Endothelial cell of umbilical vein (primary cell): ENCODE measurements at regions not wholly inside any gene's neighbourhood (a gene's known extent, or its start where the extent isn't known, plus 50 kb on each side); places are given as distances from the start of the nearest gene placed in this dataset.

Experiments
- BruUV-seq: library from RNA; stranded (reverse); fragments of 400-500 nt; replicated peaks from 2 replicates; lab custom pipeline; 2021; lab: Mats Ljungman, UMichigan
- CTCF ChIA-PET: fragments of 300-600, 350-600 bp; sonication (Branson Sonifier 250); formaldehyde crosslinking; loops from one replicate; lab custom pipeline; 2021; ENCODE audit warnings: antibody characterized with exemption, inconsistent platforms; lab: Charles Lee
- POLR2A ChIA-PET: fragments of 300-600, 350-600 bp; sonication (Branson Sonifier 250); formaldehyde crosslinking; loops from one replicate; lab custom pipeline; 2021; ENCODE audit warnings: antibody characterized with exemption, inconsistent platforms; lab: Charles Lee
- DNase-seq: peaks from one replicate; pipeline ENCODE4 v3.0.0-alpha.2; 2011; ENCODE audit warnings: low read depth, low spot score
- FAIRE-seq: peaks from 2 replicates; lab custom pipeline; 2011; peaks lifted over from hg19 to GRCh38; lab: Jason Lieb, UNC
- H2AFZ ChIP-seq: 2 replicates; pipeline ENCODE4 v1.6.0; 2012; ENCODE audit warnings: low read depth, low read length, control low read depth, inconsistent platforms
- H3K27ac ChIP-seq: 2 replicates; pipeline ENCODE4 v1.5.1; 2011; ENCODE audit warnings: low read depth, mild to moderate bottlenecking, control low read depth, low read length, moderate library complexity; ENCODE audit not compliant: insufficient read depth
- H3K27me3 ChIP-seq, 2 experiments: 2 replicates each; pipeline versions ENCODE4 v1.6.0 to v1.6.1; 2011; ENCODE audit warnings: low read length in 2 of 2, mixed read lengths in 1 of 2; ENCODE audit not compliant: control insufficient read depth in 2 of 2, insufficient read depth in 2 of 2
- H3K36me3 ChIP-seq, 2 experiments: 2 replicates in 1 of 2; 3 replicates in 1 of 2; pipeline ENCODE4 v1.5.1; 2011; ENCODE audit warnings: low read length in 2 of 2, mild to moderate bottlenecking in 1 of 2, moderate library complexity in 1 of 2; ENCODE audit not compliant: control insufficient read depth in 2 of 2, insufficient read depth in 2 of 2; ENCODE audit errors: extremely low read depth in 1 of 2
- H3K4me1 ChIP-seq: 3 replicates; pipeline ENCODE4 v1.5.1; 2011; ENCODE audit warnings: mild to moderate bottlenecking, low read length; ENCODE audit not compliant: control insufficient read depth, insufficient read depth; ENCODE audit errors: extremely low read depth
- H3K4me2 ChIP-seq: 2 replicates; pipeline ENCODE4 v1.6.1; 2011; ENCODE audit warnings: low read length, control low read depth, mixed read lengths; ENCODE audit not compliant: insufficient read depth
- H3K4me3 ChIP-seq, 3 experiments: fragments of 200-600 bp in 1 of 3; sonication (generic), shearing (Covaris generic) in 1 of 3; replicated peaks in 1 of 3; 2 replicates each; pipeline ENCODE4 v1.5.1; 2011 to 2016; ENCODE audit warnings: control low read depth in 3 of 3, low read length in 3 of 3, mild to moderate bottlenecking in 2 of 3, inconsistent platforms in 1 of 3, low read depth in 1 of 3, moderate library complexity in 1 of 3; ENCODE audit not compliant: insufficient read depth in 1 of 3
- H3K79me2 ChIP-seq: 2 replicates; pipeline ENCODE4 v1.6.0; 2012; ENCODE audit warnings: low read length, inconsistent platforms; ENCODE audit not compliant: control insufficient read depth, insufficient read depth
- H3K9ac ChIP-seq: replicated peaks from 2 replicates; pipeline ENCODE3; 2011; ENCODE audit warnings: low read length, control low read depth; ENCODE audit not compliant: insufficient read depth; ENCODE audit errors: extremely low read depth
- H3K9me1 ChIP-seq: replicated peaks from 3 replicates; pipeline ENCODE4 v1.6.0; 2011; ENCODE audit warnings: mild to moderate bottlenecking, low read length; ENCODE audit not compliant: control insufficient read depth, insufficient read depth; ENCODE audit errors: extremely low read depth
- H3K9me3 ChIP-seq: replicated peaks from 2 replicates; pipeline ENCODE4 v1.5.1; 2012; ENCODE audit warnings: low read length, inconsistent platforms; ENCODE audit not compliant: control insufficient read depth, insufficient read depth
- H4K20me1 ChIP-seq: replicated peaks from 2 replicates; pipeline ENCODE3; 2011; ENCODE audit warnings: mild to moderate bottlenecking, low read length; ENCODE audit not compliant: control insufficient read depth, insufficient read depth; ENCODE audit errors: extremely low read depth
- EZH2 ChIP-seq: IDR thresholded peaks from 2 replicates; pipeline ENCODE4 v1.6.1; 2012; ENCODE audit warnings: borderline replicate concordance, low read depth, mild to moderate bottlenecking, moderate library complexity, low read length, inconsistent platforms; ENCODE audit not compliant: severe bottlenecking
- FOS ChIP-seq: IDR thresholded peaks from 2 replicates; pipeline ENCODE4 v1.6.1; 2011; ENCODE audit warnings: mild to moderate bottlenecking, low read length, moderate library complexity, borderline replicate concordance; ENCODE audit not compliant: insufficient read depth
- GATA2 ChIP-seq: IDR thresholded peaks from 2 replicates; pipeline ENCODE4 v1.7.0; 2011; ENCODE audit warnings: low read depth, mild to moderate bottlenecking, moderate library complexity, mixed read lengths, low read length; ENCODE audit not compliant: insufficient read length, insufficient read depth
- JUN ChIP-seq: IDR thresholded peaks from 2 replicates; pipeline ENCODE4 v1.6.1; 2011; ENCODE audit warnings: borderline replicate concordance, low read depth; ENCODE audit not compliant: insufficient read length, insufficient read depth
- MAX ChIP-seq: IDR thresholded peaks from 2 replicates; pipeline ENCODE4 v1.6.1; 2011; ENCODE audit not compliant: insufficient read depth, insufficient read length
- MYC ChIP-seq: IDR thresholded peaks from one replicate; pipeline ENCODE4 v1.6.1; 2011; ENCODE audit warnings: mild to moderate bottlenecking, low read depth, low read length
- POLR2A ChIP-seq: IDR thresholded peaks from 2 replicates; pipeline ENCODE4 v1.6.1; 2012; ENCODE audit warnings: low read depth, mild to moderate bottlenecking, control low read depth, low read length
- POLR2AphosphoS5 ChIP-seq: IDR thresholded peaks from 2 replicates; pipeline ENCODE4 v1.6.1; 2012; ENCODE audit warnings: low read depth, mild to moderate bottlenecking, control low read depth, low read length, moderate library complexity; ENCODE audit not compliant: insufficient read depth
- dilution Hi-C: fragments of 300-500 bp; cut with MboI; formaldehyde crosslinking; loops from one replicate; pipeline ENCODE4 v1.15.0; 2019; ENCODE audit warnings: low sequenced_read_pairs; ENCODE audit not compliant: extremely low pct_ligation_motif_present
- intact Hi-C: fragments of 100-400 bp; cut with micrococcal nuclease; formaldehyde crosslinking; loops from one replicate; pipeline ENCODE4 v1.10.0; 2022
- TF ChIP-seq, protein P1 (sequence below), 2 donors: IDR thresholded peaks; 1 replicate in 1 of 2; 2 replicates in 1 of 2; pipeline ENCODE4 v1.5.1; 2011; ENCODE audit warnings: low read length in 2 of 2, mild to moderate bottlenecking in 2 of 2, moderate library complexity in 2 of 2, control low read depth in 1 of 2, inconsistent platforms in 1 of 2, low read depth in 1 of 2; ENCODE audit not compliant: insufficient read depth in 1 of 2; ENCODE audit errors: extremely low read depth in 1 of 2

- dilution Hi-C loops, result no loop called here
- H2AFZ ChIP-seq, result no peak overlapping the region
- no peaks in the 10 kb centered on the region for H3K4me1 ChIP-seq
- no peak overlapping the region for H3K27ac ChIP-seq
- POLR2A ChIA-PET, result no interaction called here
- DNase-seq (no peak), FAIRE-seq (no peak)
- H3K9me3 ChIP-seq, result no peaks in the 10 kb centered on the region
- intact Hi-C loops, result no loop called here
- TF ChIP-seq POLR2A (no peak), MYC (no peak), GATA2 (no peak), MAX (no peak), JUN (no peak), FOS (no peak), POLR2AphosphoS5 (no peak), EZH2 (no peak)
- TF ChIP-seq, protein P1, sequence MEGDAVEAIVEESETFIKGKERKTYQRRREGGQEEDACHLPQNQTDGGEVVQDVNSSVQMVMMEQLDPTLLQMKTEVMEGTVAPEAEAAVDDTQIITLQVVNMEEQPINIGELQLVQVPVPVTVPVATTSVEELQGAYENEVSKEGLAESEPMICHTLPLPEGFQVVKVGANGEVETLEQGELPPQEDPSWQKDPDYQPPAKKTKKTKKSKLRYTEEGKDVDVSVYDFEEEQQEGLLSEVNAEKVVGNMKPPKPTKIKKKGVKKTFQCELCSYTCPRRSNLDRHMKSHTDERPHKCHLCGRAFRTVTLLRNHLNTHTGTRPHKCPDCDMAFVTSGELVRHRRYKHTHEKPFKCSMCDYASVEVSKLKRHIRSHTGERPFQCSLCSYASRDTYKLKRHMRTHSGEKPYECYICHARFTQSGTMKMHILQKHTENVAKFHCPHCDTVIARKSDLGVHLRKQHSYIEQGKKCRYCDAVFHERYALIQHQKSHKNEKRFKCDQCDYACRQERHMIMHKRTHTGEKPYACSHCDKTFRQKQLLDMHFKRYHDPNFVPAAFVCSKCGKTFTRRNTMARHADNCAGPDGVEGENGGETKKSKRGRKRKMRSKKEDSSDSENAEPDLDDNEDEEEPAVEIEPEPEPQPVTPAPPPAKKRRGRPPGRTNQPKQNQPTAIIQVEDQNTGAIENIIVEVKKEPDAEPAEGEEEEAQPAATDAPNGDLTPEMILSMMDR (IDR thresholded peaks at IDR 0.05; ENCODE audit: extremely low read depth in 1 of 2, insufficient read depth in 1 of 2, low read depth in 1 of 2, low read length in 2 of 2), result no peak
- no peaks in the 10 kb centered on the region for H3K36me3 ChIP-seq
- CTCF ChIA-PET, result interaction anchor here (1.3 kb wide), 1 partner anchor 10 kb away, joined by 3 read pairs; no protein-coding TSS in a partner anchor
- no peak overlapping the region for H3K9ac ChIP-seq
- no peak overlapping the region for H3K4me2 ChIP-seq
- no TSS peak for BruUV-seq
- no peaks in the 10 kb centered on the region for H3K79me2 ChIP-seq
- H3K27me3 ChIP-seq, result peaks cover 0 to 2% of the 10 kb centered on the region in 2 experiments
- no peaks in the 10 kb centered on the region for H3K9me1 ChIP-seq
- no peak overlapping the region for H3K4me3 ChIP-seq
- no peaks in the 10 kb centered on the region for H4K20me1 ChIP-seq
These were observed 167.7 kb upstream of the KCNJ15 start for GRCh38 chr21:38088916-38089762.
